ENCODE measurements at regions not wholly inside any gene's neighbourhood (a gene's known extent, or its start where the extent isn't known, plus 50 kb on each side); places are given as distances from the start of the nearest gene placed in this dataset.

GRCh38 chr4:33715841-33716395, 2528.4 kb downstream of the ARAP2 start:
- TF ChIP-seq POLR2AphosphoS5 (IDR thresholded peaks at IDR 0.05; ENCODE audit: low read depth, low read length), result no peak
- TF ChIP-seq POLR2A (IDR thresholded peaks at IDR 0.05; ENCODE audit: borderline replicate concordance, extremely low read depth, insufficient read depth, insufficient read length), result no peak
- no peak for TF ChIP-seq CTCF (IDR thresholded peaks at IDR 0.05 in 2 of 3, conservative IDR thresholded peaks at IDR 0.05 in 1 of 3; ENCODE audit: borderline replicate concordance in 1 of 3, insufficient read depth in 1 of 3, low read depth in 2 of 3, low read length in 2 of 3)
- no peak for TF ChIP-seq EZH2 (IDR thresholded peaks at IDR 0.05)
- no peak for TF ChIP-seq SP1 (IDR thresholded peaks at IDR 0.05; ENCODE audit: low read depth)
- TF ChIP-seq EZH2phosphoT487 (IDR thresholded peaks at IDR 0.05; ENCODE audit: borderline replicate concordance), result no peak
- no peak for TF ChIP-seq ELF1 (IDR thresholded peaks at IDR 0.05; ENCODE audit: borderline replicate concordance, low read depth)
- TF ChIP-seq ZFX (IDR thresholded peaks at IDR 0.05), result no peak
- TF ChIP-seq JUND (IDR thresholded peaks at IDR 0.05), result no peak
- no peak for TF ChIP-seq ZNF274 (IDR thresholded peaks at IDR 0.05; ENCODE audit: low read depth, low read length)

Data from HCT116 (cell line).